LoVo (cell line): ENCODE measurements at regions not wholly inside any gene's neighbourhood (a gene's known extent, or its start where the extent isn't known, plus 50 kb on each side); places are given as distances from the start of the nearest gene placed in this dataset.
A peak's percentile ranks its signal among the peaks of the same experiment; 100 is the strongest.
"Not testable (repeated sequence)": the region's sequence is repeated elsewhere in the genome, so short reads cannot be mapped to it uniquely, and the experiment has no call there.

ENCODE experiments used
- DNase-seq: peaks from one replicate; pipeline ENCODE4 v3.0.0-alpha.2; 2016; ENCODE audit warnings: low spot score

- no peak for DNase-seq
These were observed 210.3 kb downstream of the OPA1 start for GRCh38 chr3:193803288-193803687.

DNA sequence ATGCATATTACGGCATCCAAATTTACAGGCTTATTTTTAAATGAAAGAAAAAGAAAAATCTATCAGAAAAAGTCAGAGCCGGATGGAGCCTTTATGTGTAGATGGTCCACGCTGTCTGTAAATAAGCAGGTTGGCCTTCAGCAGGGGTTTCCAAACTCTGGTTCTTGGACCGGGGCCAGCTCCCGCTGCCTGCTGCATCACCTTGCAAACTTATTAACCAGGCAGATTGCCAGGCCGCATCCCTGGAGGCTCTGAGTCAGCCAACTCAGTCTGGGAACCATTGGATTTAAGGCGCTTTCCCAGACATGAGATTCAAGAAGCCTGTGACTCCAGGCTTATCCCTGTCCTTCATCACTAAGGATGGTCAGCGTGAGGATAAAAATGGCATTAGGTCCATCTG, 212.4 kb downstream of the OPA1 start:
- peak; percentile 91 for DNase-seq

GRCh38 chr3:193808317-193808716, 215.3 kb downstream of the OPA1 start:
- no peak for DNase-seq

DNA sequence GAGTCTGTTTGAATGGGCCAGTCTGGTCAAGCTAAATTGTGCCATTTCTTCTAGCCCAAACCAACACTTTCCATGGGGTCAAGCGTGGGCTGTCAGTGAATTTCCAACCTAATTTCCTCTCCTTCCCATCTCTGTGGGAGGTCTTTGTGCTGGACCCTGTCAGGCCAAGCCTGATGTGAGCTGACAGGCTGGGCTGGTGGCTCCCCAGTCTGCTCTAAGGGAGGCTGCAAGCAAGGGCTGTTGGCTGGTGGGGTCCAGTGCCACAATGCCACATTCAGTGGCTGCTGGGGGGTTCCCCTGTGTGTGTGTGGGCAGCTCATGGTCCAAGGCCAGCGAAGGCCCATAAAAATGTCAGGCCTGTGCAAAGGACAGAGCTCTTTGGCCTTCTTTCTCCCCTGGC, 216.1 kb downstream of the OPA1 start:
- DNase-seq = no peak

- no peak for DNase-seq
These were observed 219.2 kb downstream of the OPA1 start for GRCh38 chr3:193812078-193812725.

DNA sequence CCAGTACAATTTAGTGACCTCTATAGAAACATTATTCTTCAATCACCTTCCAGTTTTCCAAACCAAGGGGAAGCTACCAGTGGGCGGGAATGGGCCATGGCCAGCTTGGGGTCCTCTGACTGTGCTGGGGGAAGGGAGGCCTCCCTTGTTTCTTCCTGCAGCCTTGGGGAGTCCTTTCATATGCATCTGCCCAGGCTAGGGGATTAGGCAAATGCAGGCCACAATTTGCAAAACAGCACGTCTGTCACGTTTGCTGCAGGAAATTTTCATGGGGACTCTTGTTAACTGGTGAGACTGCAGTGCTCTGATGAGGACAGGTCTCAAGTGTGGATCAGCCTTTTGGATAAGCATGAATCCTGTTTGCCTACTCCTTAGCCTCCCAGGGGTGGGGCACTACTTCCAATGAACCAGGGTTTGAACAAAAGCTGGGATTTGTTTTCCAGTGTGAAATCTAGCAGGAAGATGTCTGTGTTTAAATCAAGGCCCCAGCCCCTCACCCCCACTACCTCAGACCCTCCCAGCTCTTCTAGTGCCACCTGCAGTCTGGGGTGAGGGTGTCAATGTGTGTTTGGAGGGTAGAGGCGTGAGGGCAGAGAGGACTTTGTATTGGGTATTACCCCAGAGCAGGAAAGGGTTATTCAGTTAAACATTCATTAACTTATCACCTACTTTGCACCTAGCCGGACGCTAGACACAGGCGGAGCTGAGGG, 219.9 kb downstream of the OPA1 start:
- no peak for DNase-seq

GRCh38 chr3:193813501-193813830, 220.5 kb downstream of the OPA1 start:
- no peak for DNase-seq

GRCh38 chr3:193814166-193814892, 221.3 kb downstream of the OPA1 start:
- DNase-seq = no peak

GRCh38 chr3:193815246-193816027, 222.4 kb downstream of the OPA1 start:
- no peak for DNase-seq

DNA sequence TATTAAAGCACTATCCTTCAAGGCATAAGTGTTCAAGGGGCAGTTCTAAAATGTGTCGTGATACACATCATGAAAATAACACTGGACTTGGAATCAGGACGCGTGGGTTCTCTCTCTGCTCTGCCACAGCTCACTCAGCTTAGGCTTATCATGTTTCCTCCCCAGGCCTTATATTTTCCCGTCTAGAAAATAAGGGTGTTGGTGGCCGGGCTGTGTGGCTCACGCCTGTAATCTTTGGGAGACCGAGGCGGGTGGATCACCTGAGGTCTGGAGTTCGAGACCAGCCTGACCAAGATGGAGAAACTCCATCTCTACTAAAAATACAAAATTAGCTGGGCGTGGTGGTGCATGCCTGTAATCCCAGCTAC, 223.0 kb downstream of the OPA1 start:
- no peak for DNase-seq

- no peak for DNase-seq
These were observed 223.8 kb downstream of the OPA1 start for GRCh38 chr3:193816656-193817311.

DNA sequence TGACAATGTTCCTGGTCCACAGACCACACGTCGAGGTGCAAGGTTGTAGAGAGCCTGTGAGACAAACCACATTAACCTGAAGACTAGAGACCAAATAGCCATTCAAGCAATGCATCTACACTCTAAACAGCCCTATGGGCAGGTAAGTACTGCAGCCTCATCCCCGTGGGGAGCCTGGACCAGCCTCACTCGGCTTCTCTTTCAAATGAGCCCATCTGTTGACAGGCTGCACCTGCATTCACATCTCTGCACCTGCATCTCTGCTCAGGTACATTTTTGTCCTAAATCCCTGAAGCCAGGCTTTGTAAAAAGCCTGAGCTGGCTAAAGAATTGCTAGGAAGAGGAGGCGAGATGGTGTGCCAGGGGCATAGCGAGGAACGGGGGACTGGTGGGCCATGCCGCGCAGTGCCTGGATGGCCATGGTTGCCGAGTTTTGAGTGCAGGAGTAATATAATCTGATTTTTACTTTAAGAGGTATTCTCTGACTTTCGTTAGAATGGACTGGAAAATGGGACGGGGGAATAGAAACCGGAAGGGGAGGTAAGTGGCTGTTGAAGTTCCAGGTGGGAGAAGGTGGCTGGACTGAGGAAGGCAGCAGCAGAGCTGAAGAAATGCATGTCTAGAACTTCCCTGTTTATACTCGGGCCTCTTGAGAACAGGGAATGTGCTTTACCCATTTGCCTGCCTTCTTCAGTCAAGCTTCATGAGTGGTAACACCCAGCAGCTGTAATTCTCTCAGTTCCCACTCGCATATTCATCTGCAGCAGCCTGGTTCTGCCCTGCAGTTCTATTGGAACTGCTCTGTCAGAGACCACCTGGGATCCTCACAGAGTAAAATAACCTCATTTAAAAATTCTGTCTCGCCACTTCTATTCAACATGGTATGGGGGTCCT, 226.4 kb downstream of the OPA1 start:
- DNase-seq = no peak

DNA sequence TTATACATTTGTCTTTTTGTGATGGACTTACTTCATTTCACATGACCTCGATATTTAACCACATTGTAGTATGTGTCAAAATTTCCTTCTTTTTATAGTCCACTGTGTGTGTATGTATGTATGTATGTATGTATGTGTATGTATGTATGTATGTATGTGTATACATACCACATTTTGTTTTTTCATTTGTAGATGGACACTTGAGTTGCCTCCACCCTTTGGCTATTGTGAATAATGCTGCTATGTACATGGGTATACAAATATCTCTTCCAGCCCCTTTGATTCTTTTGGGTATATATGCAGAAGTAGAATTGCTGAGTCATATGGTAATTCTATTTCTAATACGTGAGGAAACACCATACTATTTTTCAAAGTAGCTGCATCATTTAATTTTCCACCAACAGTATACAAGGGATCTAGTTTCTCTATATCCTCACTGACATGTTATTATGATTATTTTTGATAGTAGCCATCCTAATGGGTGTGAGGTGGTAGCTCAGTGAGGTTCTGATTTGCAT, 228.2 kb downstream of the OPA1 start:
- no peak for DNase-seq

DNA sequence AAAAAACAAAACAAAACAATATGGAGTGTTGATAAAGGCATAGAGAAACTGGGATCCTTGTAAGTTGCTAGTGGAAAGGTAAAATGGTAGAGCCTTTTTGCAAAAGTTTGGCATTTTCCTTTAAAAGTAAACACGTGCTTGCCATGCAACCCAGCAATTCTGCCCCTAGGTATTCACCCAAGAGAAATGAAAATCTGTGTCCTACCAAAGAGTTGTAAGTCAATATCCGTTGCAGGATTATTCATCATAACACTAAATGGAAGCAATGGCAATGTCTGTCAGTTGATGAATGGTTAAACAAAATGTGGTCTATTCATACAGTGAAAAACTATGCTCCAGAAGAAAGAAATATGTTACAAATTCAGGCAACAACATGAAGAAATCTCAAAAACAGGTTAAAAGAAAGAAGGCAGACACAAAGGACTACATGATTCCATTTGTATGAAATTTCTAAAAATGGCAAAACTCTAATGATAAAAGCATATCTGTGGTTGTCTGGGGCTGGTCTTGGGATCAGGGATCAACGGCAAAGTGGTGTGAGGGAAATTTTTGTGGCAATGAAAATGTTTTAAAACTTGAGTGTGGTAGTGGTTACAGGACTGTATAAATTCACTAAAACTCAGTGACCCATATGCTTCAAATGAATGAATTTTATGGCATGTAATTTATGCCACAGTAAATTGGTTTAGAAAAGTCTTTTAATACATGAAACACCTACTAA, 229.6 kb downstream of the OPA1 start:
- DNase-seq = no peak

DNA sequence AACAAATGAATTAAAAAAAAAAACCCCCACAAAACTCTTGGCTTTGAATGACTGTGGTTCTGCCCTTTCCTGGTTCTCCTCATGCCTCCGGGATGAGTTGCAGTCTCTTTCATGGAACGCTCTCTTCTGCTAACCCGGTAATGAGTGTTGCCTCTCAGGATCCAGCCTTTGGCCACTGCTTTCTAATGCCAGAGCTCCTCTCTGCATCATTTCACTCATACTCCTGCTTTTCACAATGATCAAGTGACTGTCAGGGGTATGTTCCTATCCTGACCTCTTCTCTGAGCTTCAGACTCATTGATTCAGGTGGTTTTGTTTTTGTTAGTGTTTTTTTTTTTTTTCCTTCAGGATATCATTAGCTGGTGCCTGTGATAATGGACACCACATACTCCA, 230.2 kb downstream of the OPA1 start:
- not testable (repeated sequence) for DNase-seq

GRCh38 chr3:193824365-193824764, 231.4 kb downstream of the OPA1 start:
- DNase-seq = no peak

GRCh38 chr3:193825617-193826016, 232.6 kb downstream of the OPA1 start:
- no peak for DNase-seq

DNA sequence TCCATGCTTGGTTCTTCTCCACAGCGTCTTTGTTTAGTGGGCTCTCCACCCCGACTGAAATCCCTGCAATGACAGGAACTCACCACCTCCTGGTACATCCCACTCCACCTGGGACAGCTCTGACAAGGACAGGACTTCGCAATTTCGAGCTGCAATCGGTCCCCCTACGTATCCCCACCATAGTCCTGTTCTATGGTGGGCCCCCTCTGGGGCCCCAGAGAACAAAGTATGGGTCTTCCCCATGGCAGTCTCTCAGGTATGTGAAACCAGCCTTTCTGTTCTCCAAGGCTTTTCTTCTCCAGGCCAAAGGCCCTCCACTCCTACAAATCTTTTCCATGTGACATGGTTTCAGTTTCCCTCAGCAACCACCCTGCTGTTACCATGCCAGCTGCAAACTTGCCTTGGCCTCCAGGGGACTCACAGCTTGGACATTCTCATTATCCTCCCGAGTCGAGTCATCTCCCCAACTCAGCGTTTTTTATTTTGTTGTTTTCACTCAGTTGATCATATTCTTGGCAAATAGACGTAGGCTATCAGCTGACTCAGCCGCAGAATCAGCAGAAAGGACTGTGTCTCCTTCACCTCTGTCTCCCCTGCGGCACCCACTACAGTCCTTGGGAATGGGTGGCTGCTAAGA, 233.3 kb downstream of the OPA1 start:
- peak; percentile 42 for DNase-seq

DNA sequence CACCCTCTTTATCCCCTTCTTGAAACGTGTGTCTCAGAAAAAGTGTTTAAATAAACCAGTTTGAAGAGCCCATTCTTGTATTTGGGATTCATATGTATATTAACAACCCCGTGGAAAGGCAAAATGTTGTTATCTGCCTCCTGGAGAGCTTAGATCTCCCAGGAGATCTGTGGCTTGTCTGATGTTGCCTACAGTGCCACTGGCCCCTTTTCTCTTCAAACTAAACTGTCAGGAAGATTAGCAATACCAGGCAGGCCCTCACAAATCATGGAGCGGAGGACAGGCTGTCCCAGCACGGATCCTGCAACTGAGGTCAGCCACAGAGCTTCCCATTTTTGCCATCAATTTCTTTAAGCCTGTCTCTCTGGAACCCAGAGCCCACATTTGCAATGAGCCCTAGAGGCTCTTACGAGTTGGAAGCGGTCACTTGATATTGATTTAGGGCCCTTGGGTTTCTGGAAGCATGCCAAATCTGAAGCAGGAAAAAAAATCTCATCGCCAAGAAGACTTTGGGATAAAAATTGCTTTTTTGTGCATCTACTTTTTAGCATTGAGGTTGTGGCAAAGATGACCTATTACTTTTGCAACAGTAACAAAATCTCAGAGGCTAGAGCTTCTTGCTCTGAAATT, 234.1 kb downstream of the OPA1 start:
- DNase-seq = no peak
